Endodermal cell (in vitro differentiated cells): ENCODE measurements at regions not wholly inside any gene's neighbourhood (a gene's known extent, or its start where the extent isn't known, plus 50 kb on each side); places are given as distances from the start of the nearest gene placed in this dataset.
A peak's percentile ranks its signal among the peaks of the same experiment; 100 is the strongest.

Experiments used
- DNase-seq: peaks from one replicate; pipeline ENCODE4 v3.0.0-alpha.2; 2017
- H3K27ac ChIP-seq: 2 replicates; pipeline ENCODE4 v1.5.1; 2013; ENCODE audit warnings: mild to moderate bottlenecking, low read depth, low read length, moderate library complexity
- H3K27me3 ChIP-seq: 2 replicates; pipeline ENCODE4 v1.6.1; 2013; ENCODE audit warnings: mild to moderate bottlenecking, low read length, moderate library complexity; ENCODE audit not compliant: insufficient read depth, control insufficient read depth, poor library complexity, severe bottlenecking
- H3K36me3 ChIP-seq: 2 replicates; pipeline ENCODE4 v1.7.0; 2013; ENCODE audit warnings: mild to moderate bottlenecking, low read length, moderate library complexity; ENCODE audit not compliant: control insufficient read depth, insufficient read depth
- H3K4me1 ChIP-seq: one replicate; pipeline ENCODE4 v1.7.0; 2013; ENCODE audit warnings: low read length; ENCODE audit not compliant: control insufficient read depth, insufficient read depth
- H3K4me3 ChIP-seq: 2 replicates; pipeline ENCODE4 v1.5.1; 2013; ENCODE audit warnings: mild to moderate bottlenecking, low read length, moderate library complexity
- H3K9ac ChIP-seq: 2 replicates; pipeline ENCODE4 v1.6.1; 2013; ENCODE audit warnings: mild to moderate bottlenecking, low read length, moderate library complexity; ENCODE audit not compliant: poor library complexity, severe bottlenecking; ENCODE audit errors: extremely low read depth
- H3K9me3 ChIP-seq: 2 replicates; pipeline ENCODE4 v1.6.1; 2013; ENCODE audit warnings: mild to moderate bottlenecking, low read length, moderate library complexity; ENCODE audit not compliant: control insufficient read depth
- H3K27ac Mint-ChIP-seq: 2 replicates; pipeline ENCODE4 v1.8.0; 2020; ENCODE audit warnings: mixed read lengths
- H3K27me3 Mint-ChIP-seq: 2 replicates; pipeline ENCODE4 v1.8.0; 2021; ENCODE audit warnings: mild to moderate bottlenecking, mixed read lengths; ENCODE audit not compliant: insufficient read depth
- H3K36me3 Mint-ChIP-seq: 2 replicates; pipeline ENCODE4 v1.8.0; 2020; ENCODE audit warnings: low read depth, mixed read lengths
- H3K4me1 Mint-ChIP-seq: 2 replicates; pipeline ENCODE4 v1.8.0; 2020; ENCODE audit warnings: mixed read lengths
- H3K4me3 Mint-ChIP-seq: 2 replicates; pipeline ENCODE4 v1.8.0; 2020; ENCODE audit warnings: mild to moderate bottlenecking, moderate library complexity, mixed read lengths
- H3K9me3 Mint-ChIP-seq: 2 replicates; pipeline ENCODE4 v1.8.0; 2020; ENCODE audit warnings: mild to moderate bottlenecking, mixed read lengths
- WGBS, 2 experiments: methylation state at CpG; one replicate each; pipeline versions ENCODE4 v1.1.5 to v1.1.7; 2013; ENCODE audit warnings: missing lambda C conversion rate in 2 of 2, mixed read lengths in 1 of 2; ENCODE audit not compliant: insufficient coverage in 1 of 2, insufficient read length in 1 of 2; 5-methylcytosine and 5-hydroxymethylcytosine counted together
- TF ChIP-seq, protein P1 (sequence below): fragments of 200-600 bp; sonication (generic); conservative IDR thresholded peaks from 2 replicates; pipeline ENCODE4 v1.5.0; 2021; ENCODE audit warnings: antibody characterized with exemption, mild to moderate bottlenecking

GRCh38 chr2:128584296-128584890, 265.7 kb upstream of the HS6ST1 start:
- WGBS, 2 experiments, result 93 to 94% methylated on average over 6 to 8 of the region's 8 CpGs

GRCh38 chr2:128585706-128586105, 267.0 kb upstream of the HS6ST1 start:
- Mint-ChIP-seq H3K4me1 (no peaks in the 10 kb centered on the region), H3K9me3 (peaks cover 5% of the 10 kb centered on the region), H3K4me3 (no peak overlapping the region), H3K27me3 (peaks cover 4% of the 10 kb centered on the region), H3K36me3 (no peaks in the 10 kb centered on the region), H3K27ac (no peak overlapping the region)
- WGBS, 2 experiments, result 100% methylated on average over 3 of the region's 3 CpGs; no CpG with 5 or more reads in 1 of the 2 experiments
- Histone ChIP-seq H3K9ac (no peak overlapping the region), H3K4me3 (no peak overlapping the region), H3K36me3 (no peaks in the 10 kb centered on the region), H3K27ac (no peak overlapping the region), H3K9me3 (no peaks in the 10 kb centered on the region), H3K27me3 (no peaks in the 10 kb centered on the region), H3K4me1 (no peaks in the 10 kb centered on the region)
- DNase-seq, result no peak
- TF ChIP-seq, protein P1, sequence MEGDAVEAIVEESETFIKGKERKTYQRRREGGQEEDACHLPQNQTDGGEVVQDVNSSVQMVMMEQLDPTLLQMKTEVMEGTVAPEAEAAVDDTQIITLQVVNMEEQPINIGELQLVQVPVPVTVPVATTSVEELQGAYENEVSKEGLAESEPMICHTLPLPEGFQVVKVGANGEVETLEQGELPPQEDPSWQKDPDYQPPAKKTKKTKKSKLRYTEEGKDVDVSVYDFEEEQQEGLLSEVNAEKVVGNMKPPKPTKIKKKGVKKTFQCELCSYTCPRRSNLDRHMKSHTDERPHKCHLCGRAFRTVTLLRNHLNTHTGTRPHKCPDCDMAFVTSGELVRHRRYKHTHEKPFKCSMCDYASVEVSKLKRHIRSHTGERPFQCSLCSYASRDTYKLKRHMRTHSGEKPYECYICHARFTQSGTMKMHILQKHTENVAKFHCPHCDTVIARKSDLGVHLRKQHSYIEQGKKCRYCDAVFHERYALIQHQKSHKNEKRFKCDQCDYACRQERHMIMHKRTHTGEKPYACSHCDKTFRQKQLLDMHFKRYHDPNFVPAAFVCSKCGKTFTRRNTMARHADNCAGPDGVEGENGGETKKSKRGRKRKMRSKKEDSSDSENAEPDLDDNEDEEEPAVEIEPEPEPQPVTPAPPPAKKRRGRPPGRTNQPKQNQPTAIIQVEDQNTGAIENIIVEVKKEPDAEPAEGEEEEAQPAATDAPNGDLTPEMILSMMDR, result no peak

More at GRCh38 chr2:128584296-128584890, 265.7 kb upstream of the HS6ST1 start:
- DNase-seq, result no peak
- no peak overlapping the region for H3K9ac ChIP-seq
- H3K36me3 ChIP-seq, result no peaks in the 10 kb centered on the region
- H3K27ac Mint-ChIP-seq, result no peak overlapping the region
- no peak overlapping the region for H3K27ac ChIP-seq
- TF ChIP-seq, protein P1, result no peak
- H3K27me3 Mint-ChIP-seq, result peaks cover 2% of the 10 kb centered on the region
- H3K4me3 ChIP-seq, result no peak overlapping the region
- H3K27me3 ChIP-seq, result no peaks in the 10 kb centered on the region
- no peak overlapping the region for H3K4me3 Mint-ChIP-seq
- no peaks in the 10 kb centered on the region for H3K4me1 Mint-ChIP-seq
- H3K4me1 ChIP-seq, result no peaks in the 10 kb centered on the region
- H3K36me3 Mint-ChIP-seq, result no peaks in the 10 kb centered on the region
- peaks cover 5% of the 10 kb centered on the region for H3K9me3 Mint-ChIP-seq
- no peaks in the 10 kb centered on the region for H3K9me3 ChIP-seq

DNA sequence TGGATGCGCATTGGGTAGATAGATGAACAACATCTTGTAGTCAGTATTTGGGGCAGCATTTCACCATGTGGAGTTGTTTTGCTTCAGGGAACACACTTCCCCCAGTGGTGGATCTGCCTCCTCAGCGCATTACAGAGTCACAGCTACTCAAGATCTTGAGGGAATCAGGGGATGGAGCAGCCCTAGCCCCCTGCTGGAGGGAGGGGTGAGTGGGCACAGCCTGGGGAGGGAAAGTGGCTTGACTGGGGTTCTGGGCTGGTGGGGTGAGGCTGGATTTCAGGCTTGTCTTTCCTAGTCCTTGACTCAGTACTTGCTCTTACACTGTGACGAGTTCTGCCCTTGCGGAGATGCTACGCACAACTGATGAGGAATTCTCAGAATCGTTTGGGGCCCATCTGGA, 271.0 kb upstream of the HS6ST1 start:
- WGBS, 2 experiments, result 94 to 96% methylated on average over 6 of the region's 6 CpGs
- Mint-ChIP-seq H3K4me3 (no peak overlapping the region), H3K9me3 (peaks cover 2% of the 10 kb centered on the region), H3K27me3 (peaks cover 6% of the 10 kb centered on the region), H3K4me1 (peaks cover 7% of the 10 kb centered on the region), H3K36me3 (no peaks in the 10 kb centered on the region), H3K27ac (no peak overlapping the region)
- no peaks in the 10 kb centered on the region for H3K27me3 ChIP-seq
- TF ChIP-seq, protein P1, result peak; percentile 62
- H3K9ac ChIP-seq, result no peak overlapping the region
- no peak overlapping the region for H3K4me3 ChIP-seq
- peak; percentile 67 for DNase-seq
- H3K27ac ChIP-seq, result no peak overlapping the region
- H3K4me1 ChIP-seq, result no peaks in the 10 kb centered on the region
- H3K9me3 ChIP-seq, result no peaks in the 10 kb centered on the region
- H3K36me3 ChIP-seq, result no peaks in the 10 kb centered on the region
